BJ (cell line): ENCODE measurements at regions not wholly inside any gene's neighbourhood (a gene's known extent, or its start where the extent isn't known, plus 50 kb on each side); places are given as distances from the start of the nearest gene placed in this dataset.

Experiments
- CTCF ChIA-PET: fragments of 350-600 bp; formaldehyde crosslinking; extraction: SDS; loops from one replicate; lab custom pipeline; 2021; ENCODE audit warnings: antibody characterized with exemption, inconsistent platforms; lab: Yijun Ruan, JAX
- POLR2A ChIA-PET: fragments of 300-600 bp; sonication (Branson Sonifier 250); formaldehyde crosslinking; extraction: SDS; loops from one replicate; lab custom pipeline; 2021; ENCODE audit warnings: antibody characterized with exemption; lab: Charles Lee
- DNase-seq: peaks from one replicate; pipeline ENCODE4 v3.0.0-alpha.2; 2011; ENCODE audit warnings: low read depth
- H3K27me3 ChIP-seq: 2 replicates; pipeline ENCODE4 v1.6.0; 2011; ENCODE audit warnings: low read length; ENCODE audit not compliant: control insufficient read depth, insufficient read depth
- H3K36me3 ChIP-seq: 2 replicates; pipeline ENCODE4 v1.5.1; 2011; ENCODE audit warnings: low read length; ENCODE audit not compliant: control insufficient read depth, insufficient read depth
- H3K4me3 ChIP-seq: 2 replicates; pipeline ENCODE4 v1.5.1; 2011; ENCODE audit warnings: low read depth, mild to moderate bottlenecking, control low read depth, low read length
- CTCF ChIP-seq: IDR thresholded peaks from 2 replicates; pipeline ENCODE4 v1.5.1; 2011; ENCODE audit warnings: low read depth, mild to moderate bottlenecking, control low read depth, inconsistent platforms, low read length, moderate library complexity; ENCODE audit not compliant: insufficient read depth

GRCh38 chr2:236505041-236505440, 64.6 kb upstream of the ACKR3 start:
- Histone ChIP-seq H3K4me3 (no peak overlapping the region), H3K27me3 (peaks cover 4% of the 10 kb centered on the region), H3K36me3 (no peaks in the 10 kb centered on the region)
- CTCF ChIA-PET = no interaction called here
- TF ChIP-seq CTCF = no peak
- DNase-seq = no peak
- POLR2A ChIA-PET = no interaction called here

GRCh38 chr2:236505648-236506047, 64.0 kb upstream of the ACKR3 start:
- Histone ChIP-seq H3K36me3 (no peaks in the 10 kb centered on the region), H3K4me3 (no peak overlapping the region), H3K27me3 (peaks cover 4% of the 10 kb centered on the region)
- ChIA-PET POLR2A (no interaction called here), CTCF (no interaction called here)
- no peak for DNase-seq
- no peak for TF ChIP-seq CTCF

- TF ChIP-seq CTCF = no peak
- ChIA-PET POLR2A (no interaction called here), CTCF (interaction anchor here (0.6 to 1.2 kb wide), 3 partner anchors 15 to 519 kb away, joined by 3 to 4 read pairs (median 3); no protein-coding TSS in a partner anchor)
- H3K36me3 ChIP-seq = no peaks in the 10 kb centered on the region
- DNase-seq = no peak
- H3K27me3 ChIP-seq = peaks cover 4% of the 10 kb centered on the region
- H3K4me3 ChIP-seq = peak overlapping the region; percentile 28
Observed at GRCh38 chr2:236507393-236508085, 62.1 kb upstream of the ACKR3 start.

GRCh38 chr2:236508466-236508865, 61.2 kb upstream of the ACKR3 start:
- no peak for DNase-seq
- H3K27me3 ChIP-seq = peaks cover 4% of the 10 kb centered on the region
- TF ChIP-seq CTCF = no peak
- no peak overlapping the region for H3K4me3 ChIP-seq
- CTCF ChIA-PET = interaction anchor here (1.1 to 1.4 kb wide), 3 partner anchors 16 to 519 kb away, joined by 3 to 6 read pairs (median 3); no protein-coding TSS in a partner anchor
- no peaks in the 10 kb centered on the region for H3K36me3 ChIP-seq
- POLR2A ChIA-PET = no interaction called here

GRCh38 chr2:236510034-236510433, 59.6 kb upstream of the ACKR3 start:
- POLR2A ChIA-PET = no interaction called here
- no peak for TF ChIP-seq CTCF
- DNase-seq = no peak
- CTCF ChIA-PET = interaction anchor here (0.6 to 7.0 kb wide), 3 partner anchors 57 to 495 kb away, joined by 3 to 50 read pairs (median 4); partner anchors contain the start of gene ACKR3
- Histone ChIP-seq H3K27me3 (peaks cover 4% of the 10 kb centered on the region), H3K36me3 (no peaks in the 10 kb centered on the region), H3K4me3 (no peak overlapping the region)
